ENCODE measurements at regions not wholly inside any gene's neighbourhood (a gene's known extent, or its start where the extent isn't known, plus 50 kb on each side); places are given as distances from the start of the nearest gene placed in this dataset.

DNA sequence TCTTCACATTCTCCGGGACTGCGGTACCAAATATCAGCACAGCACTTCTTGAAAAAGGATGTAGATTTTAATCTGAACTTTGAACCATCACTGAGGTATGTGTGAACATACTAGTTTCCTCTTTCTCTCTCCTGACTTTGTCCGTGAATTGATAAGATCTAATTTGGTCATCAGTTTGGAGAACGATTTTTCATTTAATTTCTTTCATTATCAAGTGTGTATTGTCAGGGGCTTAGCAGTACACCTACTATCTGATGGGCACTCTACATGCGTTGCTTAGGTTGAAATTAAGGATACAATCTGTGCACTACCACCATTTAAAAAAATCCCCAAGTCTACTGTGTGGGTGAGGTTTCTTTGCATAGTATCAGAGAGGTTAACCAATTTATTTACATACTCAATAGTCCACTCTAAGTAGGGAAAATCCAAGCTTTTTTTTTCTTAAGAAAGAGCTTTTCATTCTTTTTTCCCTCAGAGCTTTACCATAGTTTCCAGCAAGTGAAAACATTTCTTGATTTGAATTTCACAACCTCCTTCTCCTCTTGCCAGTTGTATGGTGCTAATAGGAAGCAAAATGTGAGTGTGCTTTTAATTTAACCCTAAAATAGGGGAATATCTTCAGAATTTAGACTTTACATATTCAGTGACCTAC lies 105.4 kb upstream of the ESR1 start:
- no peak for DNase-seq (ENCODE audit: low read depth)

DNA sequence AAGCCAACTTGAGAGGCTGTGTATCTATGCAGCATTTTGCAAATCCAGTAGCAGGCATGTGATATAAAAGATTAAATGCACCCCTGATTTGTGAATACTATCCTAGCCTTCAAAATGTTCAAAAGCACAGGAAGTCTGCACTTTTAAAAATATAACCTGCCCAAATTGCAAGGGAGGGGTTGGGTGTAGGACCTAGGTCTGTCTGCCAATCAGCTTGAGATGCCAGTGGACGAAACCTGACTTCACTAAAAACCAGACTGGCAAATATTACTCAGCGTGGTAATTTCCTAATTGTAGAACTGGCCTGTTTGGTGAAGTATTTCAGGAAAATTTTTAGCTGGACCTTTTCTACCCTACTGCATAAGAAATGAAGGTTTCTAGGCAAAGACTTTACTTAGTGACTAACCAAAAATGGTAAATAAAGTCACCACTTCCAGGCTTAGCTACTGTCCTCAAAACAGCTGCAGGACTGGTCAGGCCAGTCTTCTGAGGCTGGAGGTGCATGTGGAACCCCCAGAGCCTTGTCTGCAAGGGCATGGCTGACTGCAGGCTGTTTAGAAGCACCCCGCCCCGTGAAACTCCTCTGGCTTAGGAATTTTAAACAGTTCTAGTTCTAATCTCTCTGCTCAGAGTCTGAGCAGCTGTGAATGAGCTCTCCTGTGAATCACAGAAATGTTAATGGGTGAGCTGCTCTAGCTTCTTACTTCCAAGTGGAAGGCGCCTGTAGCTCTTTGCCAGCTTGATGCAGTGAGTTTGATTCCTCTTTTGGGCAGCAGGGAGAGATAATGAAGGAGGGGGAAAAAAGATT lies 104.4 kb upstream of the ESR1 start:
- DNase-seq (ENCODE audit: low read depth): no peak

DNA sequence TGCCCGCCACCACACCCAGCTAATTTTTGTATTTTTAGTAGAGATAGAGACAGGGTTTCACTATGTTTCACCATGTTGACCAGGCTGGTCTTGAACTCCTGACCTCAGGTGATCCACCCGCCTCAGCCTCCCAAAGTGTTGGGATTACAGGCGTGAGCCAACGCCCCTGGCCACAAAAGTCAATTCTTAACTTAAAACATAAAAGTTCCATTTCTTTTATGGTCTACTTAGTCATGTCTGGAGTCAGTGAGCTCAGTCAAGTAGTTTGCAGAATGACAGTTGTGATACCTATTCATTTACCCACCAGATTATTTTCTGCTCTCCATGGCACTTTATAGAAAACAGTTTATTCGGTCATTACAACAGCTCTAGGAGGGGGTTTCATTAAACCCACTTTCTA lies 103.1 kb upstream of the ESR1 start:
- no peak for DNase-seq (ENCODE audit: low read depth)

DNA sequence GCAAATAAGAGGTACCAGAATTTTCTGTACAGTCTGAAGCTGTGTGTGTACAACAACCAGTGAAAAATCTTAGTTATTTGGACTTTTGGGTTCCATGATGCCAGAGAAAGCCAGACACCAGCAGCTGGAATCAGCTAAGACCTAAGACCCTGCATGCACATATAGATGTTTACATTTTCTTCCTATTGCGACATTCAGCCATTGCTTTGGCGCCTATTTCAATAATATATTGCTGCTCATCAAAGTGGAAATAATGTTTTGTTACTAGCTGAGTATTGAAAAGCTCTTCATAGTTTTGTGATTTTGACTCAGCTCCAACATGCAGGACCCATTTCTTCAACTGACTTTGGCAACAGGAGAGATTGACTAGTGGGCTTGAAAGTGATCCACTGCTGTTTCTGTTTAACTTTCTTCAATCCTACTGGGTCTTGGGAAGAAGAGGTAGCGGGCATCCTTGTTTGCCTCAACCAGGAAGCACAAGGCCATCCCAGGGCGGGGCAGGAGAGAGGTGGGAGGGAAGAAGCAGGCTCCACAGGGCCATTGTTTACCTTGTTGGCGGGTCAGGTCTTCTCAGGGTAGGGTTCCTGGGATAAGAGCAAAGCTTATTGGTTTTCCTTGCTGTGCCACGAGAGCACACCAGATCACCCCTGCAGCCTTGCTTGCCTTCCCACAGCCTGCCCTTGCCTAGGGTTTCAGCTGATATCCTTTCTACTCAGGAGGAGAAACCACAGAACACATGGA lies 101.3 kb upstream of the ESR1 start:
- no peak for DNase-seq (ENCODE audit: low read depth)

DNA sequence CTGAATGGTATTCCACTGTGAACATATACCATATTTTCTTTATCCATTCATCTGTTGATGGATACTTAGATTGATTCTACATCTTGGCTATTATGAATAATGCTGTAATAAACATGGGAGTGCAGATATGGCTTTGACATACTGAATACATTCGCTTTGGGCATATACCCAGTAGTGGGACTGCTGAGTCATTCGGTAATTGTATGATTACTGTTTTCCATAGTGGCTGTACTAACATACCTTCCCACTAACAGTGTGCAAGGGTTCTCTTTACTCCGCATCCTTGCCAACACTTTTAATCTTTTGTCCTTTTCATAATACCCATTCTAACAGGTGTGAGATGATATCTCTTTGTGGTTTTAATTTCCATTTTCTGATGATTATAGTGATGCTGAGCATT lies 98.2 kb upstream of the ESR1 start:
- no peak for DNase-seq (ENCODE audit: low read depth)

DNA sequence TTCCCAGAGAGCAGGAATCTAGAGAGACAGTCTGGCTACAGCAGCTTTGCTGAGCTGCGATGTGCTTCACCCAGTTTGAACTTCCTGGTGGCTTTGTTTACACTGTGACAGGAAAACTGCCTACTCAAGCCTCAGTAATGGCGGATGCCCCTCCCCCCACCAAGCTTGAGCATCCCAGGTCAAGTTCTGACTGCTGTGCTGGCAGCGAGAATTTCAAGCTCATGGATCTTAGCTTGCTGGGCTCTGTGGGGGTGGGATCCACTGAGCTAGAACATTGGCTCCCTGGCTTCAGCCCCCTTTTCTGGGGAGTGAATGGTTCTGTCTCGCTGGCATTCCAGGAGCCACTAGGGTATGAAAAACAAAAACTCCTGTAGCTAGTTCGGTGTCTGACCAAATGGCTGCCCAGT lies 91.0 kb upstream of the ESR1 start:
- no peak for DNase-seq (ENCODE audit: low read depth)

DNA sequence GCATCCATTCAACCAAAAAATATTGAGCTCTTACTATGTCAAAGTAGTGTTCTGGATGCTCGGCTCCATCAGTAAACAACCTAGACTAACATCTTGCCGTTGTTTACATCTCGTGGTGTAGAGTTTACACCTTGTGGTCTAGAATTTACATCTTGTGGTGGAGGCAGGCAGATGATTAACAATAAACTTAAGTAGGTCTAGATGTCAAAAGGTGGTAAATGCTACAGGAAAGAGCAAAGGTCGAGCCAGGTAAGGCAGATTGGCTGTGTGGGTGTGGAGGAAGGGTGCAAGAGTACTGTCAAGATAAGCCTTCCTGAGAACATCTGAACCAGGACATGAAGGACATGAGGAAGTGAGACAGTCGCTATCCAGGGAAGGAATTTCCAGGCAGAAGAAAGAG lies 88.4 kb upstream of the ESR1 start:
- DNase-seq (ENCODE audit: low read depth): no peak

DNA sequence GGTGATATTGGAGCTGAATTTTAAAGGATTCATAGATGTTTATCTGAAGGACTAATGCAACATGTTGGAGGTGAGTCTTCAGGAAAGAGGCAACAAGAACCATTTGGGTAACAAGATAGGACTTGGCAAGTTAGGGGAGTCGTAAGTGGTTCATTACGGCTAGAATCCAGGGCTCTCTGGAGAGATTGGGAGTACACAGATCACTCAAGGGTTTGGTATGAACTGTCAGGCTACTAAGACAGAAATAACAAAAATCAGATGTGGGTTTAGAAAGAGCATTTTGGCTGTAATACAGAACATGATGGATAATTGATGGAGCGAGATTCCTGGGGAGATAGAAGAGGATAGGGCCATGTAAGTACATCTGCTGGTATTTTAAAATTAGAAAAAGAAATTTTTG lies 86.3 kb upstream of the ESR1 start:
- DNase-seq (ENCODE audit: low read depth): no peak

DNA sequence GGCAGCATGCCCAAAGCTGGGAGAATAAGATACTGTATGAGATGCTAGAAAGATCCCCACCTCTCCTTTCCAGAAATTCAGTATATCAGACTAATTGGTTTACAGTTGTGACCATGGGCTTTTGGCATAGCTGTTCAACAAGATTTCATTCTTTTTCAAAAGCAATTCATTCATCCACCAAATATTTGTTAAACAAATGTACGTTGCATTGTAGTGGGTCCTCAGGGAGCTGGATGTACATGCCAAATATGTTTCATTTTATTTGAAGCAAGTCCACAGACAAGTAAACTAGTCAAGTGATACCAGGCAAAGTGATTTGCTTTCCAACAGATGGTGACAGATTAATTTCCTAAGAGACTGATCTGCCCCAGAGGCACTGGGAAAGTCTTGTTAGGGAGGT lies 85.8 kb upstream of the ESR1 start:
- DNase-seq (ENCODE audit: low read depth): no peak

DNA sequence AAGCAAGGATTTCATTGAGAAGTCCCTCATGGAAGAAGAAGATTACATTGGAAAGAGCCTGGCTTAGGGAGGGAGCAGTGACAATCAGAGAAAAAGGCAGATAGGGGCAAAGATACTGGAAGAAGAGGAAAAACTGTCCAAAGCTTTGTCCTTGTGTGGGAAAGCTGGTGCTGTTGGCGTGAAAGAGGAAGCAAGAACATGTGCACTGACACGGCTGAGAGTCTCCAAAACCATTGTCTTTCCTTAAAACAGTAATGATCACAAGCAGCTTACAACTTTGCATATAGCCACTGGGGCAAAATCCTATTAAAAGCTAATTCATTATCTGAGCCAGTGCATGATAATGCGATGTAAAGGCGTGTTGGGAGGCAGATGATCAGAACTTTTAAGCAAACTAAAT lies 85.1 kb upstream of the ESR1 start:
- DNase-seq (ENCODE audit: low read depth): no peak

DNA sequence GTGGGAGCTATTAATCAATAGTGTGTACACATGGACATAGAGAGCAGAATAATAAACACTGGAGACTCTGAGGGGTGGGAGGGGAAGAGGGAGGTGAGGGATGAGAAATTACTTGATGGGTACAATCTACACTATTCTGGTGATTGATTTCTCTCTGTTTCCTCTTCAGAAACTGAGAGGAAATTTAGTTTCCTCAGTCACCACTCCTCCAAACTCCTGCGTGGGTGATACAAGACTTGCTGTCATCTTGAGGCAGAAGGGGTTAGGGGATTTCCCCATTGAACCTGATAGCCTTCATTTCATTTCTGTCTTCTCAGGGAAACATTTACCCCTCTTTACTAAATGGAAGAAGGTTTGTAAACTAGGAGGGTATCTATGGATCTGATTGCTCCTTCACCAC lies 84.3 kb upstream of the ESR1 start:
- DNase-seq (ENCODE audit: low read depth): no peak

DNA sequence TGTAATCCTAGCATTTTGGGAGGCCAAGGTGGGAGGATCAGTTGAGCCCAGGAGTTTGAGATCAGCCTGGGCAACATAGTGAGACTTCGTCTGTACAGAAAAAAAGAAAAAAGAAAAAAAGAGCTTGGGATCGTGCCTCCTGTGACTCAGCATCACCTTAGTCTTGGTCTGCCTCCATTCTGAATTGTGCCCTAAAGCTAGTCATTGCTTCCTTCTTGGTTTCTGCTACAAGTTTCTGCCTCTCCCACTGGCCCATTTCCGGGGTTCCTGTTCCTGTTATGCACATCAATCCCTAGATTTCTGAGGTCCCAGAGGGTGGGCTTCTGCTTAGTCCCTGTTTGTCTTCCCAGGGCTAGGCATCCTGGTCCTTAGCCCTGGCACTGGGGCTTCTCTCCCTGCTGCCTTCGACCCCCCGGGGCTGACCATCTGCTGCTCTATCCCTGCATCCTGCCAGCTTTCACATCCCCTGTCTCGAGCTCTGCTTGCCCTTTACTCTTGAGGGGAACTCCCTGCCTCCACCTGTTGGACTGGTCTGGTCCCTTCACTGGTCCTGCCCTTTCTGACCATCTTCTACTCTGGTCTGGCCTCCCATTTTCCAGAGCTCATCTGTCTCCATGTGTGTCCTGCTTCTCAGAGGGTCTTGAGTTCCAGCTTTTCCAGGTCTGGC lies 77.5 kb upstream of the ESR1 start:
- no peak for DNase-seq (ENCODE audit: low read depth)

DNA sequence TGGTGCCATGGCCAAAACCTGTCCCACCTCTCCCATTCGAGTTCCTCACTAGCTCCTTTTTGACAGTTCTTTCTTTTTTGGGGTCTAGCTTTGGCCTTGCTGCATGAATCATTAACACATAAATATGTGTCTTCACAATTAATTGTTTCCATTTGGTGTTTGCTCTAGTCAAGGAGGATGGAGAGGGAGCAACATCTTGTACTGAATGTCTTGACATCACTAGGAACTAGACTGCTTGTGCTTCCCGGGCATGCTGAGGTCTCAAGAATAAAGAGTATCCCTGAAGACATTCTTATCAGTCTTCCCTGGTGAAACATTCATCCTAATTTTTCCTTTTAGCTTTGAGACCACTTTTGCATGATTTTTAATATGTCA lies 77.0 kb upstream of the ESR1 start:
- no peak for DNase-seq (ENCODE audit: low read depth)

DNA sequence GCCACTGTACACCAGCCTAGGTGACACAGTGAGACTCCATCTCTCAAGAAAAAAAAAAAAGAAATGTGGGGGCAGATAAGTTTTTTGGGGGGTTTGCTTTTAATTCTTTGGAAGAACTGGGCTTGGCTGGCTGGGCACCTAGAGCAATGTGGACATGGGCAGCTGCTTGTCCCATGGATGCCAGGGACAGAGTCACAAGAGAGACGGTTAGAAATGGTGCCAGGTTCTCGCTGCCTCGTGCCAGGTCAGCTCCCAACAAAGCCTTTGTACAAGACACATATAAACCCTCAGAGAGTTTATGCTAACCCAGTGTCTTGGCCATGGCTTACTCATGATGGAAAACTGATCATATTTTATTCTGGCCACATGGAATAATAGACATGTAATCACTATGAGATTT lies 76.2 kb upstream of the ESR1 start:
- DNase-seq (ENCODE audit: low read depth): no peak

DNA sequence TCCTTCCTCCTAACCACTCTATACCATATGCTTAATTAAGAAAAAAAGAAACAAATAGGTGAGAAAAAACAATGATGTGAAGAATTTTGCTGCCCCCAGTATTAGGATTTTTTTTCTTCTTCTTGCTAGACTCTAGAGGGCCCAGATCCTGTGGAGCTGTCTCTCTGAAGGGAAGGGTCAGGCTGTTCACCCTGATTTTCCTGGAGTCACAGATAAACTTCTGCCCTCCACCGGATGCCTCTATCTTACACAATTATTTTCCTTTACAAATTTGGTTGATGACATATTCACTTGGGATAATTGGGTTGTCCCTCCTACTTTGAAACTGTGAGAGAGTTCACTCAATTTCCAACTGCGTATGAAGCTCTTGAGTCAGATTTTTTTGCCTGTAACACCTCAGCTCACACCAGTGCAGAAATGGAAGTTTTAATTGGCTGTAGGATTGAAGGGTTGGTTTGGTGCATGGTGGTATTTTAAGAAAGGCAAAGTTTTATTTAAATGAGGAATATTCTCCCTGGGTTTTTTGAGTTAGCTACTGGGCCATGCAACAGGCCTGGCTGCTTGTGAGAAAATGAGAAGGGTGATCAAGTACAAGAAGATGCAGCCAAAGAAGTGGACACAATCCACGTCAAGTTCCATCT lies 73.7 kb upstream of the ESR1 start:
- DNase-seq (ENCODE audit: low read depth): no peak

DNA sequence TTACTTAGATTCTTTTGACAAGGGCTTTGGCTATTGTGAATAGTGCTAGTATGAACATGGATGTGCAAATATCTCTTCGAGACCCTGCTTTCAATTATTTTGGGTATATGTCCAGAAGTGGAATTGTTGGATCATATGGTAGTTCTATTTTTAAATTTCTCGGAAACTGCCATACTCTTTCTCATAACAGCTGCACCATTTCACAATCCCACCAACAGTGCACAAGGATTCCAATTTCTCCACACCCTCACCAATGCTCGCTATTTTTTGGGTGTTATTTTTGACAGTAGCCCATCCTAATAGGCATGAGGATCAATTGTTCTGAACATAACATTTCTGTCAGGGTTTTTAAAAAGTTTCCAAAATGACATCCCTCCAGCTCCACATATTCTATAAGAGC lies 69.2 kb upstream of the ESR1 start:
- no peak for DNase-seq (ENCODE audit: low read depth)

DNA sequence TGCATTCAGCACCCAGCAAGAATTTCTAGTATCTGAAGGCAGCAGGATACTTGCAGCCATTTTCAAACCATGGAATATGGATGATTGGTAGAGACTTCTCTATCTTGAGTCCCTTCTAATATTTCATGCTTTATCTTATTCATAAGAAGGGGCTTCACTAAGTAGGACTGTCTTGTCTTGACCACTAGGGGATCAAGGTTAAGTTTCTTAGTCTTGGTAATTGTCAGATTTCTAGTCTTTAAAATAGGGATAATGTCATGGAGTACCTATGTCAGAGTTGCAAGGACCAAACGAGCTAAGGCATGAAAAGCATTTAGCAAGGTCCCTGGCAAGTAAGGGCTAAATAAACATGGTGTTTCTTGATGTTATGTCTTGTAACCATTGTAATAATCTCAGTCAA lies 68.5 kb upstream of the ESR1 start:
- no peak for DNase-seq (ENCODE audit: low read depth)

DNA sequence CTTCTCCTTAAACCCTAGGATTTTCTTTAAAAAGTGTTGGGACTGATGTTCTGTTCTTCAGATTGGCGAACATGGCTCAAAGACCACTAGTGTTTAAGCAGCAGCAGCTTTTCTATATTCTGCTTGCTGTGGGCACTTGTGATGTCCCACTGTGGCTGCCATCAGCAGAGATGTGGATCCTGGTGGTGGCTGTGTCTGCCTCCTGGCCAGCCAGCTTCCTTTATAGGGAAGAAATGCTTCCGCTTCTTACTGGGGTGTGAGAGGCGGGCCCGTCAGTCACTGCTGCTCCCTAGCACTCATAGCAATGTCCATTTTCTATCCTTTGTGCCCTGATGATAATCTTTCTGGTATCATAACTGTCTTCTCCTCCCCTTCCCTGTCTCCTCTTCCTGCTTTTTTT lies 66.7 kb upstream of the ESR1 start:
- no peak for DNase-seq (ENCODE audit: low read depth)

DNA sequence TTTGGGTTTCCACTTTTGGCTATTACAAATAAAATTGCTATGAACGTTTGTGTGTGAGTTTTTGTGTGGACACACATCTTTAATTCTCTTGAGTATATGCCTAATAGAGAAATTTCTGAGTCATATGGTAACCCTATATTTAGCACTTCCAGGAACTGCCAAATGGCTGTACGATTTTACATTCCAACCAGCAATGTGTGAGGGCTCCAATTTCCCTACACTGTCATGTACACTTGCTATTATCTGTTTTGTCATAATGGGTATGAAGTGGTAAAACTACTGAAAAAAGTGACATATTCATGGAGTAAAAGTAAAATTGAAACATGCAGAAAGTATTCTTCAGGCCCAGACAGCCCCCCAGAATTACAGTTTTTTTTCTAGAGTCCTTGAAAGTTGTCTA lies 59.6 kb upstream of the ESR1 start:
- DNase-seq (ENCODE audit: low read depth): no peak

DNA sequence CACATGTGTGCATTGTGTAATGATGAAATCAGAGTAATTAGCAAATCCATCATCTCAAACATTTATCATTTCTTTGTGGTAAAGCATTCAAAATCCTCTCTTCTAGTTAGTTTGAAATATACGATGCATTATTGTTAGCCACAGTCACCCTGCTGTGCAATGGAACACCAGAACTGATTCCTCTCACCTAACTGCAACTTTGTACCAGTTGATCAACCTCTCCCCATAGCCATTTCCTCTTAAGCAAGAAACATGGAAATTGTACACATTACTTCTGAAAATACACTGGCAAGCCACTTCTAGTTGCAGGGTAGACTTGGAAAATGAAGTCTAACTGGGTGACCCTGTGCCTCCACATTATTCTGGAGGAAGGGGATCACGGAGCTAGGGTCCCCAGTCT lies 58.1 kb upstream of the ESR1 start:
- DNase-seq (ENCODE audit: low read depth): no peak

DNA sequence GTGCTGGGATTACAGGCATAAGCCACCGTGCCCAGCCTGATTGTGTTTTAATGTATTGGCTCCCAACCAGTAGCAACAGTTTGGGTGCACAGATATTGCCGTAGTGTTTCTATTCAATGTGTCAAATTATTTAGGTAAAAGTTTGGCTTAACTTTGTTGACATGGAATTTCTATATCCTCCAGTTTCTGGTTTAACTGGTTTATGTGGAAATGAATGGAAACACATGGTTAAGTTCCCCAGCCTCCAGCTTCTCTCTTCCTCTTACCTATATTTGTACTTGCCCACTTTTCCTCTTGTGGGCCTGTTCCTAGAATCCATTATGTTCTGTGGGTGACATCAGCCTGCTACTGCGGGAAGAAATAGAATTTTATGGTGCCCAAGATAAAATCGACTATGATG lies 53.9 kb upstream of the ESR1 start:
- no peak for DNase-seq (ENCODE audit: low read depth)

DNA sequence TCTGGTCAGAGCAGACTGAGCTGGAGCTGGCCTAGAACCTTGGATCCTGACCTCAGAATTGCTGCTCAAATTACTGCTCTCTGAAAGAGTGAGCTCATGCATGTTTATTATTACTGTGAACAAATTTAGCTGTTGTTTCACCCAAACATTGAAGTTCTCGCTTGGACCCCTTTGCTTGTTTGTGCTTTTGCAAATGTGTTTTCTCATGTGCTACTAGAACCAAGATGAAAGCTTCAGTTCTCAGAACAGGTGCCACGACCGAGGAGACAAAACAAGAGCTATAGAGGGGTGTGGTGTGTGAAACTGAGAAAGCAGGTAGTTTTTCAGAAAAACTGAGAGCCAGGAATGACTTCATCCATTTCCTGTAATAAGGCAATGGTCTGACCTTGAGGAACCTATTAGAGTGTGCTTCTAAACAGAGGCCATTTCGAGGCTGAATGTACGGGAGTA lies 50.0 kb upstream of the ESR1 start:
- DNase-seq (ENCODE audit: low read depth): no peak
